Epidermal melanocyte (primary cell): ENCODE measurements at regions not wholly inside any gene's neighbourhood (a gene's known extent, or its start where the extent isn't known, plus 50 kb on each side); places are given as distances from the start of the nearest gene placed in this dataset.

Source experiments
- DNase-seq: peaks from one replicate; pipeline ENCODE4 v3.0.0; 2011; ENCODE audit warnings: low spot score; ENCODE audit not compliant: insufficient read length

GRCh38 chr2:60064687-60065389 lies 488.6 kb downstream of the BCL11A start:
- DNase-seq: no peak

- no peak for DNase-seq
Measured at GRCh38 chr2:60058781-60059180, 494.7 kb downstream of the BCL11A start.

GRCh38 chr2:60054571-60055340 lies 498.7 kb downstream of the BCL11A start:
- no peak for DNase-seq

- DNase-seq: no peak
Measured at GRCh38 chr2:60053791-60054190, 499.7 kb downstream of the BCL11A start.

GRCh38 chr2:60052601-60053000 lies 500.9 kb downstream of the BCL11A start:
- DNase-seq: no peak

GRCh38 chr2:60051991-60052390 lies 501.5 kb downstream of the BCL11A start:
- no peak for DNase-seq

GRCh38 chr2:60047944-60048525 lies 505.4 kb downstream of the BCL11A start:
- no peak for DNase-seq

GRCh38 chr2:60047347-60047746 lies 506.1 kb downstream of the BCL11A start:
- DNase-seq: no peak

GRCh38 chr2:60046529-60046928 lies 506.9 kb downstream of the BCL11A start:
- DNase-seq: no peak

- no peak for DNase-seq
Measured at GRCh38 chr2:60045456-60045855, 508.0 kb downstream of the BCL11A start.

- no peak for DNase-seq
Measured at GRCh38 chr2:60044484-60044883, 509.0 kb downstream of the BCL11A start.

GRCh38 chr2:60042023-60042422 lies 511.4 kb downstream of the BCL11A start:
- DNase-seq: no peak

GRCh38 chr2:60033325-60033724 lies 520.1 kb downstream of the BCL11A start:
- no peak for DNase-seq

- no peak for DNase-seq
Measured at GRCh38 chr2:60029566-60029883, 523.9 kb downstream of the BCL11A start.

- no peak for DNase-seq
Measured at GRCh38 chr2:60028849-60029565, 524.4 kb downstream of the BCL11A start.

GRCh38 chr2:60025496-60025895 lies 528.0 kb downstream of the BCL11A start:
- no peak for DNase-seq

GRCh38 chr2:60023256-60023985 lies 530.0 kb downstream of the BCL11A start:
- DNase-seq: no peak

GRCh38 chr2:60007671-60008070 lies 545.8 kb downstream of the BCL11A start:
- DNase-seq: no peak

- DNase-seq: no peak
Measured at GRCh38 chr2:60003076-60003475, 550.4 kb downstream of the BCL11A start.

- DNase-seq: no peak
Measured at GRCh38 chr2:60002183-60002867, 551.1 kb downstream of the BCL11A start.

GRCh38 chr2:60000686-60001085 lies 552.8 kb downstream of the BCL11A start:
- DNase-seq: no peak
